ENCODE measurements at regions not wholly inside any gene's neighbourhood (a gene's known extent, or its start where the extent isn't known, plus 50 kb on each side); places are given as distances from the start of the nearest gene placed in this dataset.

DNA sequence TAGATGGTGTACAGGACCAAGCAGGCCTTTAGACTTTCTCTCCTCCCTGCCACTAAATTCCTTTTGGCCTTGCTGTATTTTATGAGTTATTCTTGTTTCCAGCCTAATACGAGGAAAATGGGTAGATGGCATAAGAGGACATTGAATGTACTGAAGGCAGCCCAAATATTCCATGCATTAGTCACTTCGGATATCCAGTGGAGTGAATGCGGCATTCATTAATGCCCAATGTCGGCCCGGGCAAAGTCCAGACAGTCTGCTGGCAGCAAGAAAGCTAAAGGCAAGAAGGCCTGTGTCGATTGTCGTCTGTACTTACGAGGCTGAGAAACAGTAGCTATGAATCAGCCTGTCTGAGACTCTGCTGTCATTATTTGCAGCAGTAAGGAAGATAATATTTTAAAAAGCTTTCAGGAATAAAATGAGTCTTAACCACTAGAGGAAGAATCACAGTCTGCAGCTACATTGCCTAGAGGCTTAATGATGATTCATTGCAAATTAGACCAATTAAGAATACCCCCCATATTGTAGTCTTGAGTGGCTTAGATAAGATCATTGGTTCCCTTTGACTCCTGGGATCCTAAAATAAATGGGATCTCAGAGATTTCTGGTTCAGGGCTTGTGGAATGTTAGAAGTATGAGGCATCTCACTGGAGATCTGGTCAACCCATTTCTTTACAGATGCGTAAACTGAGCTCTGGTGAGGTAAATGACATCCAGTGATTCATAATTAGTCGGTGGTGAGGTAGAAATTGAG lies 534.1 kb upstream of the JAG1 start (continued):
- TF ChIP-seq, protein P1, sequence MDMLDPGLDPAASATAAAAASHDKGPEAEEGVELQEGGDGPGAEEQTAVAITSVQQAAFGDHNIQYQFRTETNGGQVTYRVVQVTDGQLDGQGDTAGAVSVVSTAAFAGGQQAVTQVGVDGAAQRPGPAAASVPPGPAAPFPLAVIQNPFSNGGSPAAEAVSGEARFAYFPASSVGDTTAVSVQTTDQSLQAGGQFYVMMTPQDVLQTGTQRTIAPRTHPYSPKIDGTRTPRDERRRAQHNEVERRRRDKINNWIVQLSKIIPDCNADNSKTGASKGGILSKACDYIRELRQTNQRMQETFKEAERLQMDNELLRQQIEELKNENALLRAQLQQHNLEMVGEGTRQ (IDR thresholded peaks at IDR 0.05; ENCODE audit: low read depth, low read length): no peak

DNA sequence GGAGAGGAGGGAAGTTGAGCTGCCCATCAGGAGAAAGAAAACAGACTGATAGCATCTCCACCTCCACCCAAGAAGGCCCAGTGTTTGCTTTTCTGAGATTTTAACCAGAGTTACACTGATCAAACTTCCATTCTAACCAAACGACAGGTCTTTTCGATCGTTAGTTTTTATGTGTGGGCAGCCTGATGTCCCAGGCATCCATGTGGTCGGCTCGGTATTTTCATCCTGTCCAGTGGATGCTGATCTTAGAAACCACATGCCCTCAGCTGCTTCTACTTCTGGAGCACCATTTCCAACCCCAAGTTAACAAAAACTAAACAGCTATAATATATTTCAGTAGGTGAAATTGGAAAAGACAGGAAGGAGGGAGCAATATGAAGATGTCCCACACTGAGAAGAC lies 536.8 kb upstream of the JAG1 start:
- no peak overlapping the region for H3K9ac ChIP-seq (ENCODE audit: low read depth, low read length)
- H3K36me3 ChIP-seq (ENCODE audit: control insufficient read depth, insufficient read depth, low read length): no peaks in the 10 kb centered on the region
- DNase-seq: no peak
- ATAC-seq (ENCODE audit: low read depth): no peak
- no peak overlapping the region for H2BK20ac ChIP-seq (ENCODE audit: low read depth, low read length)
- H2BK5ac ChIP-seq (ENCODE audit: low read depth, low read length, poor library complexity, severe bottlenecking): no peak overlapping the region
- no peak overlapping the region for H3K27ac ChIP-seq (ENCODE audit: insufficient read depth, low read length)
- H2BK120ac ChIP-seq (ENCODE audit: low read depth, low read length): peak overlapping the region; percentile 22; the same call in 1 of the 2 replicates
- H4K5ac ChIP-seq (ENCODE audit: low read depth, low read length): no peak overlapping the region
- no CpG with 5 or more reads among the region's 5 CpGs for WGBS, 2 experiments (ENCODE audit: extremely low coverage in 2 of 2, insufficient read length in 1 of 2)
- no peak overlapping the region for H2AK5ac ChIP-seq (ENCODE audit: low read depth, low read length)
- H3K56ac ChIP-seq (ENCODE audit: extremely low read depth, insufficient read depth, low read length): no peak overlapping the region
- H4K8ac ChIP-seq (ENCODE audit: low read depth in 2 of 2, low read length in 2 of 2): no peak overlapping the region
- dilution Hi-C loops (cut with HindIII; ENCODE audit: low sequenced_read_pairs, unreplicated experiment) (no loop called here), intact Hi-C loops (cut with micrococcal nuclease) (no loop called here), in situ Hi-C loops (cut with MboI; ENCODE audit: low sequenced_read_pairs) (no loop called here)
- H2BK15ac ChIP-seq (ENCODE audit: low read depth, low read length): no peak overlapping the region
- H3K9me1 ChIP-seq (ENCODE audit: insufficient read depth, low read length): peaks cover 5% of the 10 kb centered on the region
- no peak overlapping the region for H2AK9ac ChIP-seq (replicated peaks; ENCODE audit: low read depth, low read length, poor library complexity)
- no peak for TF ChIP-seq NFE2L2 (IDR thresholded peaks at IDR 0.05; ENCODE audit: low read depth, low read length)
- TF ChIP-seq, protein P1 (IDR thresholded peaks at IDR 0.05; ENCODE audit: low read depth, low read length): no peak
- TF ChIP-seq POLR2A (IDR thresholded peaks at IDR 0.05; ENCODE audit: low read depth, low read length): no peak
- TF ChIP-seq, protein P2, sequence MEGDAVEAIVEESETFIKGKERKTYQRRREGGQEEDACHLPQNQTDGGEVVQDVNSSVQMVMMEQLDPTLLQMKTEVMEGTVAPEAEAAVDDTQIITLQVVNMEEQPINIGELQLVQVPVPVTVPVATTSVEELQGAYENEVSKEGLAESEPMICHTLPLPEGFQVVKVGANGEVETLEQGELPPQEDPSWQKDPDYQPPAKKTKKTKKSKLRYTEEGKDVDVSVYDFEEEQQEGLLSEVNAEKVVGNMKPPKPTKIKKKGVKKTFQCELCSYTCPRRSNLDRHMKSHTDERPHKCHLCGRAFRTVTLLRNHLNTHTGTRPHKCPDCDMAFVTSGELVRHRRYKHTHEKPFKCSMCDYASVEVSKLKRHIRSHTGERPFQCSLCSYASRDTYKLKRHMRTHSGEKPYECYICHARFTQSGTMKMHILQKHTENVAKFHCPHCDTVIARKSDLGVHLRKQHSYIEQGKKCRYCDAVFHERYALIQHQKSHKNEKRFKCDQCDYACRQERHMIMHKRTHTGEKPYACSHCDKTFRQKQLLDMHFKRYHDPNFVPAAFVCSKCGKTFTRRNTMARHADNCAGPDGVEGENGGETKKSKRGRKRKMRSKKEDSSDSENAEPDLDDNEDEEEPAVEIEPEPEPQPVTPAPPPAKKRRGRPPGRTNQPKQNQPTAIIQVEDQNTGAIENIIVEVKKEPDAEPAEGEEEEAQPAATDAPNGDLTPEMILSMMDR (conservative IDR thresholded peaks at IDR 0.05; ENCODE audit: low read depth, low read length): no peak
- TF ChIP-seq CEBPB (IDR thresholded peaks at IDR 0.05; ENCODE audit: low read depth, low read length): no peak
- TF ChIP-seq RFX5 (IDR thresholded peaks at IDR 0.05; ENCODE audit: low read depth, low read length): no peak
- H4K91ac ChIP-seq (ENCODE audit: insufficient read depth, low read depth, low read length): no peak overlapping the region
- peaks cover 6% of the 10 kb centered on the region for H3K4me1 ChIP-seq (ENCODE audit: control insufficient read depth, insufficient read depth, low read length)
- no TSS peak for BruUV-seq (replicated peaks)
- no peak overlapping the region for H3K4ac ChIP-seq (ENCODE audit: low read depth, low read length)
- ChIA-PET CTCF (interaction anchor here (1.1 kb wide), 1 partner anchor 18 kb away, joined by 3 read pairs; no protein-coding TSS in a partner anchor), POLR2A (ENCODE audit: unreplicated experiment) (no interaction called here)
- no peaks in the 10 kb centered on the region for H4K20me1 ChIP-seq (ENCODE audit: insufficient read depth, low read length)
- no peak overlapping the region for H3K18ac ChIP-seq (ENCODE audit: low read depth, low read length)
- H2AFZ ChIP-seq (replicated peaks; ENCODE audit: low read length, poor library complexity): no peak overlapping the region
- H3K4me2 ChIP-seq (ENCODE audit: low read depth, low read length): no peak overlapping the region
- H3K9me3 ChIP-seq (ENCODE audit: control insufficient read depth, insufficient read depth, low read length): no peaks in the 10 kb centered on the region
- no peak overlapping the region for H3K23ac ChIP-seq (ENCODE audit: low read depth, low read length)
- H3K27me3 ChIP-seq (ENCODE audit: control insufficient read depth, insufficient read depth, low read length): no peaks in the 10 kb centered on the region
- no peak overlapping the region for H3K14ac ChIP-seq (replicated peaks; ENCODE audit: low read depth, low read length)
- no peak overlapping the region for H3K4me3 ChIP-seq (ENCODE audit: insufficient read depth, low read depth, low read length)
- no peaks in the 10 kb centered on the region for H3K79me1 ChIP-seq (ENCODE audit: low read depth in 1 of 2, low read length in 2 of 2)
